Glutamatergic neuron (in vitro differentiated cells): ENCODE measurements at regions not wholly inside any gene's neighbourhood (a gene's known extent, or its start where the extent isn't known, plus 50 kb on each side); places are given as distances from the start of the nearest gene placed in this dataset.

Source experiments
- DNase-seq: peaks from one replicate; pipeline ENCODE4 v3.0.0; 2022
- H3K27ac Mint-ChIP-seq: one replicate; pipeline ENCODE4 v1.8.0; 2020; ENCODE audit warnings: mild to moderate bottlenecking, mixed read lengths, inconsistent platforms; ENCODE audit not compliant: unreplicated experiment
- H3K27me3 Mint-ChIP-seq: one replicate; pipeline ENCODE4 v1.8.0; 2020; ENCODE audit warnings: mild to moderate bottlenecking, moderate library complexity, mixed read lengths, inconsistent platforms; ENCODE audit not compliant: unreplicated experiment
- H3K36me3 Mint-ChIP-seq: one replicate; pipeline ENCODE4 v1.8.0; 2020; ENCODE audit warnings: mild to moderate bottlenecking, mixed read lengths, inconsistent platforms; ENCODE audit not compliant: unreplicated experiment
- H3K4me1 Mint-ChIP-seq: one replicate; pipeline ENCODE4 v1.8.0; 2020; ENCODE audit warnings: mild to moderate bottlenecking, low read depth, mixed read lengths, inconsistent platforms; ENCODE audit not compliant: unreplicated experiment
- H3K4me3 Mint-ChIP-seq: one replicate; pipeline ENCODE4 v1.8.0; 2020; ENCODE audit warnings: mild to moderate bottlenecking, mixed read lengths, inconsistent platforms; ENCODE audit not compliant: unreplicated experiment
- H3K9me3 Mint-ChIP-seq: one replicate; pipeline ENCODE4 v1.8.0; 2020; ENCODE audit warnings: mild to moderate bottlenecking, moderate library complexity, mixed read lengths, inconsistent platforms; ENCODE audit not compliant: unreplicated experiment
- TF ChIP-seq, protein P1 (sequence below): fragments of 200-600 bp; sonication (generic); IDR thresholded peaks from one replicate; pipeline ENCODE4 v1.5.0; 2021; ENCODE audit not compliant: partially characterized antibody, unreplicated experiment

DNA sequence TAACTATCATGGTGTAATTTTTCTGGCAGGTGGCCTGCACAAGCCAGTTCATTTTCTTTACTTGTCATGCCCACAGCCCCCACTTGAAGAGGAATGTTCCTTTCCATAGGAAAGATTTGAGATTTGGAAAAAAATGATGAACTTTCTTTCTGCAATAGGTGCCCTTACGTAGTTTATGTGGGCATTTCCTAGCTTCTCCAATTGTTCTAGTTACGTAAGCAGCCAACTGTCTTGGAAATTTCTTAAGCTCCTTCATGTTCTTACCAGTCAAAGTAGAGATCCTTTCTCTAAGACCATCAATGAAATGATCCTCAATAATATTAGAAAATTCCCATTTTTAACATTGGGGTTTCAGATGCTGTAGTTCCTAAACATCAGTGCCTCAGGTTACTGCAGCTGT is 109.5 kb upstream of the F3 start:
- peaks cover 6% of the 10 kb centered on the region for H3K27me3 Mint-ChIP-seq
- H3K9me3 Mint-ChIP-seq = peaks cover 1% of the 10 kb centered on the region
- TF ChIP-seq, protein P1, sequence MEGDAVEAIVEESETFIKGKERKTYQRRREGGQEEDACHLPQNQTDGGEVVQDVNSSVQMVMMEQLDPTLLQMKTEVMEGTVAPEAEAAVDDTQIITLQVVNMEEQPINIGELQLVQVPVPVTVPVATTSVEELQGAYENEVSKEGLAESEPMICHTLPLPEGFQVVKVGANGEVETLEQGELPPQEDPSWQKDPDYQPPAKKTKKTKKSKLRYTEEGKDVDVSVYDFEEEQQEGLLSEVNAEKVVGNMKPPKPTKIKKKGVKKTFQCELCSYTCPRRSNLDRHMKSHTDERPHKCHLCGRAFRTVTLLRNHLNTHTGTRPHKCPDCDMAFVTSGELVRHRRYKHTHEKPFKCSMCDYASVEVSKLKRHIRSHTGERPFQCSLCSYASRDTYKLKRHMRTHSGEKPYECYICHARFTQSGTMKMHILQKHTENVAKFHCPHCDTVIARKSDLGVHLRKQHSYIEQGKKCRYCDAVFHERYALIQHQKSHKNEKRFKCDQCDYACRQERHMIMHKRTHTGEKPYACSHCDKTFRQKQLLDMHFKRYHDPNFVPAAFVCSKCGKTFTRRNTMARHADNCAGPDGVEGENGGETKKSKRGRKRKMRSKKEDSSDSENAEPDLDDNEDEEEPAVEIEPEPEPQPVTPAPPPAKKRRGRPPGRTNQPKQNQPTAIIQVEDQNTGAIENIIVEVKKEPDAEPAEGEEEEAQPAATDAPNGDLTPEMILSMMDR = no peak
- H3K36me3 Mint-ChIP-seq = no peaks in the 10 kb centered on the region
- H3K4me1 Mint-ChIP-seq = no peaks in the 10 kb centered on the region
- no peak for DNase-seq
- H3K27ac Mint-ChIP-seq = no peak overlapping the region
- no peak overlapping the region for H3K4me3 Mint-ChIP-seq

DNA sequence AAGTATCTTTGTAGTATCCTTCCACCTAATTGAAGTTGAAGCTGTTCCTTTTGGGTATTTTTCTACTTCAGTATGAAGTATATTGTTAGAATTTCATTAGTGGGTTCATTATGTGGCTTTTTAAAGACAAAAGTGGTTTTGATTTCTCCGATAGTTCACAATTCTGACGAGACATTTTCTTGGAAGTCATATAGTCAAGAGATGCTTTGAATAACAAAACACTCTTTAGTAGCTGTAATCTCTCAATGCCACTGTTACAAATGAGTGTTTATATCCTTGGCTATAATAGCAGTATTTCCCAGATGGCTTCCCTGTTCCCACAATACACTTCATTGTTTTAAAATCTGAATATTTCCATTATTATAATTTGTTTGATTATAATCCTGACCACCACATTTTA is 108.7 kb upstream of the F3 start:
- peaks cover 4% of the 10 kb centered on the region for H3K27me3 Mint-ChIP-seq
- peaks cover 1% of the 10 kb centered on the region for H3K9me3 Mint-ChIP-seq
- TF ChIP-seq, protein P1 = no peak
- H3K36me3 Mint-ChIP-seq = no peaks in the 10 kb centered on the region
- H3K4me1 Mint-ChIP-seq = no peaks in the 10 kb centered on the region
- H3K4me3 Mint-ChIP-seq = no peak overlapping the region
- DNase-seq = no peak
- no peak overlapping the region for H3K27ac Mint-ChIP-seq

DNA sequence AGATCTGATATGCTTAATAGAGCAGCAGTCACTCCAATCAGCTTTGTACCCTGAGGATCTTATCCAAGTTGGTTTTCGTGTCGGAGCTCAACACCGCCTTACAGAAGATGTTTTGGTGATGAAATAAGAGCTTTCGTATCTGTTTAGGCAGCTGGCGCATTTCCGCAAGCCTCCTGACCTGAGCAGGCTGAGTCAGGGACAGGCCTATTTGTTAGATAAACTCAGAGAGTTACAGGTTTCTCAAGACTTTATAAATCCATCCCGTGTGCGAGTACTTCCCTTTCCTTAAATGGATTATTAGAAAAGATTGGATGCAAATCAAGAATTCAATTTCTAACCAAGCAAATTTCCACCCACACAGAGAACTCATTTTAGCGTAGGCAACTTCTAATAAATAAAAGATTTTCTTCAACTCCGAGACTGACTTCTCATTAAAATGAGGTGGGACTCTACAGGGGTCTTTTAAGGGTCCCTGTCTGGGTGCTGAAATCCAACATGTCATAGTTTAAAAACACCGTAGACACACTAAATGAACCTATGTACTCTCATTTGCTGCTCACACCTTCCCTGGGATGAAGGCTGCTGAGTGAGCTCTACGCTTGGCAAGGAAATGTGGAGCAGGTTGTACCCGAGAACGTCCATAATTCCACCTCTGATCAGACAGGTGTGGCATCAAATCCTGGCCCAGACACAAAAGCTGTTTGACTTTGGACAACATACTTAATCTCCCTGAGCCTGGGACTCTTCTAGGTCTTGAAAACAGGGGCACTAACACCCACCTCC is 106.9 kb upstream of the F3 start:
- no peak for DNase-seq
- H3K27me3 Mint-ChIP-seq = no peaks in the 10 kb centered on the region
- H3K4me3 Mint-ChIP-seq = no peak overlapping the region
- TF ChIP-seq, protein P1 = no peak
- H3K27ac Mint-ChIP-seq = no peak overlapping the region
- no peaks in the 10 kb centered on the region for H3K4me1 Mint-ChIP-seq
- H3K36me3 Mint-ChIP-seq = no peaks in the 10 kb centered on the region
- peaks cover 1% of the 10 kb centered on the region for H3K9me3 Mint-ChIP-seq

DNA sequence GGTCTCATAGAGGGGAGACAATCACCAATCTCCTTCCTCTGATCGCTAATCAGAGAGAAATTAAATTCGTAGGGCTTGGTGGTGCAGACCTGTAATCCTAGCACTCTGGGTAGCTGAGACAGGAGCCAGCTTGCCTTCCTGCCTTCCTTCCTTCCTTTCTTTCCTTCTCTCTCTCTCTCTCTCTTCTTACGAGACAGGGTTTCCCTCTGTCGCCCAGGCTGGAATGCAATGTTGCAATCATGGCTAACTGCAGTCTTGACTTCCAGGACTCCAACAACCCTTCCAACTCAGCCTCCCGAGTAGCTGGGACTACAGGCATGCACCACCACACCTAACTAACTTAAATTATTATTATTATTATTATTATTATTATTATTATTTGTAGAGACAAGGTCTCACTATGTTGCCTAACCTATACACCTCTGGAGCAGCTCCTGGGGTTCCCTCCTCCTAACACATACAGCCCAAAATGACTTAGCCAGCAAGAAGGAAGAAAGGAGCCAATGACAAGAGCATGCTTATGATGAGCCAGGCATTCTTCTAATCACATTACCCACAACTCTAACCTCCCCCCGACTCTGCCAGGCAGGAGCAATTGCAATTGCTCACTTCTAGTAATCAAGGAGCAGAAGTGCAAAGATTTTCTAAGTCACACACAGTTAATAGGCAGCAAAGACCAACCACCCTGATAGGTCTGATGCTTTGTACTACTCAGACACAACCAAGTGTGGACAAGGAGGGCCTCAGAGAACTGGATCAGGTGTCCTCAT is 105.4 kb upstream of the F3 start:
- no peak overlapping the region for H3K27ac Mint-ChIP-seq
- no peaks in the 10 kb centered on the region for H3K4me1 Mint-ChIP-seq
- no peaks in the 10 kb centered on the region for H3K27me3 Mint-ChIP-seq
- no peak overlapping the region for H3K4me3 Mint-ChIP-seq
- no peak for DNase-seq
- no peaks in the 10 kb centered on the region for H3K36me3 Mint-ChIP-seq
- TF ChIP-seq, protein P1 = no peak
- H3K9me3 Mint-ChIP-seq = peaks cover 1% of the 10 kb centered on the region

DNA sequence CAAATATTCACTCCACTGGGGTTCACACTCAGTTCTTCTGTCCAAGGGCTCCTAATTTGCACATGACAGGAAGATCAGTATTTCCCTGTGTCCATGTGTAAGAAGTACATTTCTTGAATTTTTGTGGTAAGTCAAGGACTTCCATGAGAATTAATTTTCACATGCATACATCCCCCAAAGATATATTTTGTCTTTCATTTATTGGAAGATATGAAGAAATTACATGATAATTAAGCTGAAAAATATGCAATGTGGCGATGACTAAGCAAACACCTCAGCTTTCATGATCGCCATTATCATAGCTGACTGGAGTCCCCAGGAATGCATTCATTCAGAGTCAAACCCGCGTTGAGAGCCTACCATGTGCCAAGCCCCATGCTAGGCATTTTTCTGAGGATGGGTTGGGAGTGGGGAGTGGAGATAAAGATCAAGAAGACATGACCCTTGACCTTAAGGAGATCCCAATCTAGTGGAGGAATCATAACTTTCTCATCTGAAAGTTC is 104.6 kb upstream of the F3 start:
- no peak overlapping the region for H3K27ac Mint-ChIP-seq
- DNase-seq = no peak
- no peaks in the 10 kb centered on the region for H3K9me3 Mint-ChIP-seq
- no peaks in the 10 kb centered on the region for H3K27me3 Mint-ChIP-seq
- H3K4me3 Mint-ChIP-seq = no peak overlapping the region
- H3K4me1 Mint-ChIP-seq = no peaks in the 10 kb centered on the region
- TF ChIP-seq, protein P1 = no peak
- H3K36me3 Mint-ChIP-seq = no peaks in the 10 kb centered on the region
